HepG2 (cell line): ENCODE measurements at regions not wholly inside any gene's neighbourhood (a gene's known extent, or its start where the extent isn't known, plus 50 kb on each side); places are given as distances from the start of the nearest gene placed in this dataset.

Source experiments
- BORCS8-MEF2B ChIP-seq: sonication (generic); formaldehyde crosslinking; IDR thresholded peaks from 2 replicates; pipeline ENCODE4 v1.8.0; 2022; ENCODE audit warnings: mild to moderate bottlenecking, missing genetic modification reagents
- CC2D1A ChIP-seq: sonication (generic); formaldehyde crosslinking; IDR thresholded peaks from 2 replicates; pipeline ENCODE4 v1.8.1; 2023; ENCODE audit warnings: mild to moderate bottlenecking, missing genetic modification reagents
- CSRNP2 ChIP-seq: sonication (generic); formaldehyde crosslinking; conservative IDR thresholded peaks from 2 replicates; pipeline ENCODE4 v1.8.0; 2022; ENCODE audit warnings: low read depth, missing genetic modification reagents
- DRAP1 ChIP-seq: IDR thresholded peaks from 2 replicates; pipeline ENCODE4 v1.6.1; 2016; ENCODE audit warnings: missing genetic modification reagents, missing compliant biosample characterization
- GATA4 ChIP-seq: sonication (generic); IDR thresholded peaks from 2 replicates; pipeline ENCODE4 v1.6.1; 2016; ENCODE audit warnings: antibody characterized with exemption, low read depth, borderline replicate concordance
- HOXA5 ChIP-seq: sonication (generic); formaldehyde crosslinking; IDR thresholded peaks from 2 replicates; pipeline ENCODE4 v1.4.0; 2020; ENCODE audit warnings: missing genetic modification reagents
- RELA ChIP-seq: sonication (generic); formaldehyde crosslinking; IDR thresholded peaks from 2 replicates; pipeline ENCODE4 v1.4.0; 2020; ENCODE audit warnings: missing genetic modification reagents
- RNF219 ChIP-seq: sonication (generic); formaldehyde crosslinking; IDR thresholded peaks from 2 replicates; pipeline ENCODE4 v1.5.0; 2020; ENCODE audit warnings: mild to moderate bottlenecking, missing genetic modification reagents
- SPEN ChIP-seq: sonication (generic); formaldehyde crosslinking; IDR thresholded peaks from 2 replicates; pipeline ENCODE4 v1.5.1; 2020; ENCODE audit warnings: low read depth, mild to moderate bottlenecking, missing genetic modification reagents
- TBX3 ChIP-seq: fragments of 450-650 bp; IDR thresholded peaks from 2 replicates; pipeline ENCODE4 v1.6.1; 2017; ENCODE audit warnings: antibody characterized with exemption, mild to moderate bottlenecking, inconsistent platforms, borderline replicate concordance
- ZNF101 ChIP-seq: sonication (generic); formaldehyde crosslinking; IDR thresholded peaks from 2 replicates; pipeline ENCODE4 v1.4.0; 2020; ENCODE audit warnings: mild to moderate bottlenecking, low read depth, missing genetic modification reagents, borderline replicate concordance
- ZNF17 ChIP-seq: sonication (generic); formaldehyde crosslinking; IDR thresholded peaks from 2 replicates; pipeline ENCODE4 v1.5.0; 2020; ENCODE audit warnings: mild to moderate bottlenecking, missing genetic modification reagents
- ZNF317 ChIP-seq: sonication (generic); formaldehyde crosslinking; IDR thresholded peaks from 2 replicates; pipeline ENCODE4 v1.5.0; 2020; ENCODE audit warnings: mild to moderate bottlenecking, missing genetic modification reagents
- ZNF354B ChIP-seq: sonication (generic); formaldehyde crosslinking; IDR thresholded peaks from 2 replicates; pipeline ENCODE4 v1.8.0; 2022; ENCODE audit warnings: mild to moderate bottlenecking, missing genetic modification reagents
- ZNF367 ChIP-seq: sonication (generic); formaldehyde crosslinking; IDR thresholded peaks from 2 replicates; pipeline ENCODE4 v1.4.0; 2020; ENCODE audit warnings: missing genetic modification reagents, borderline replicate concordance
- ZNF780A ChIP-seq: sonication (generic); formaldehyde crosslinking; IDR thresholded peaks from 2 replicates; pipeline ENCODE4 v1.8.0; 2022; ENCODE audit warnings: mild to moderate bottlenecking, missing genetic modification reagents, moderate library complexity
- ZNF878 ChIP-seq: sonication (generic); formaldehyde crosslinking; IDR thresholded peaks from 2 replicates; pipeline ENCODE4 v1.8.1; 2023; ENCODE audit warnings: mild to moderate bottlenecking, missing genetic modification reagents, moderate library complexity
- TF ChIP-seq, protein P1 (sequence below): sonication (generic); formaldehyde crosslinking; IDR thresholded peaks from 2 replicates; pipeline ENCODE4 v1.5.1; 2020; ENCODE audit warnings: mild to moderate bottlenecking, missing genetic modification reagents, borderline replicate concordance
- TF ChIP-seq, protein P2 (sequence below): sonication (generic); formaldehyde crosslinking; IDR thresholded peaks from 2 replicates; pipeline ENCODE4 v1.5.0; 2020; ENCODE audit warnings: missing genetic modification reagents, mild to moderate bottlenecking, borderline replicate concordance
- TF ChIP-seq, protein P3 (sequence below): sonication (generic); formaldehyde crosslinking; IDR thresholded peaks from 2 replicates; pipeline ENCODE4 v1.8.0; 2022; ENCODE audit warnings: mild to moderate bottlenecking, missing genetic modification reagents; ENCODE audit not compliant: insufficient replicate concordance
- TF ChIP-seq, protein P4 (sequence below): sonication (generic); formaldehyde crosslinking; IDR thresholded peaks from 2 replicates; pipeline ENCODE4 v1.4.0; 2020; ENCODE audit warnings: missing genetic modification reagents

- TF ChIP-seq BORCS8-MEF2B (CRISPR knock-in tag) (no peak), ZNF780A (CRISPR knock-in tag) (no peak), TBX3 (no peak), SPEN (peak; percentile 50; the same call in 1 of the 2 replicates), GATA4 (no peak), CC2D1A (no peak), ZNF17 (CRISPR knock-in tag) (no peak), RNF219 (CRISPR knock-in tag) (no peak), ZNF317 (no peak), ZNF101 (CRISPR knock-in tag) (no peak), CSRNP2 (CRISPR knock-in tag) (no peak), ZNF354B (no peak), DRAP1 (CRISPR knock-in tag) (no peak), RELA (no peak), ZNF878 (CRISPR knock-in tag) (no peak), ZNF367 (no peak), HOXA5 (CRISPR knock-in tag) (no peak)
- TF ChIP-seq, protein P1, sequence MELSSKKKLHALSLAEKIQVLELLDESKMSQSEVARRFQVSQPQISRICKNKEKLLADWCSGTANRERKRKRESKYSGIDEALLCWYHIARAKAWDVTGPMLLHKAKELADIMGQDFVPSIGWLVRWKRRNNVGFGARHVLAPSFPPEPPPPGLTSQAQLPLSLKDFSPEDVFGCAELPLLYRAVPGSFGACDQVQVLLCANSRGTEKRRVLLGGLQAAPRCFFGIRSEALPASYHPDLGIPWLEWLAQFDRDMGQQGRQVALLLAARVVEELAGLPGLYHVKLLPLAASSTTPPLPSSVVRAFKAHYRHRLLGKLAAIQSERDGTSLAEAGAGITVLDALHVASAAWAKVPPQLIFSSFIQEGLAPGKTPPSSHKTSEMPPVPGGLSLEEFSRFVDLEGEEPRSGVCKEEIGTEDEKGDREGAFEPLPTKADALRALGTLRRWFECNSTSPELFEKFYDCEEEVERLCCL, result no peak
- TF ChIP-seq, protein P2, sequence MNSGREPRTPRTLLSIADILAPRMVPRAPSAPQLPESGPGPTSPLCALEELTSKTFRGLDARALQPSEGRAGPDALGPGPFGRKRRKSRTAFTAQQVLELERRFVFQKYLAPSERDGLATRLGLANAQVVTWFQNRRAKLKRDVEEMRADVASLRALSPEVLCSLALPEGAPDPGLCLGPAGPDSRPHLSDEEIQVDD (CRISPR knock-in tag), result no peak
- TF ChIP-seq, protein P3, sequence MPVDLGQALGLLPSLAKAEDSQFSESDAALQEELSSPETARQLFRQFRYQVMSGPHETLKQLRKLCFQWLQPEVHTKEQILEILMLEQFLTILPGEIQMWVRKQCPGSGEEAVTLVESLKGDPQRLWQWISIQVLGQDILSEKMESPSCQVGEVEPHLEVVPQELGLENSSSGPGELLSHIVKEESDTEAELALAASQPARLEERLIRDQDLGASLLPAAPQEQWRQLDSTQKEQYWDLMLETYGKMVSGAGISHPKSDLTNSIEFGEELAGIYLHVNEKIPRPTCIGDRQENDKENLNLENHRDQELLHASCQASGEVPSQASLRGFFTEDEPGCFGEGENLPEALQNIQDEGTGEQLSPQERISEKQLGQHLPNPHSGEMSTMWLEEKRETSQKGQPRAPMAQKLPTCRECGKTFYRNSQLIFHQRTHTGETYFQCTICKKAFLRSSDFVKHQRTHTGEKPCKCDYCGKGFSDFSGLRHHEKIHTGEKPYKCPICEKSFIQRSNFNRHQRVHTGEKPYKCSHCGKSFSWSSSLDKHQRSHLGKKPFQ (CRISPR knock-in tag), result no peak
- TF ChIP-seq, protein P4, sequence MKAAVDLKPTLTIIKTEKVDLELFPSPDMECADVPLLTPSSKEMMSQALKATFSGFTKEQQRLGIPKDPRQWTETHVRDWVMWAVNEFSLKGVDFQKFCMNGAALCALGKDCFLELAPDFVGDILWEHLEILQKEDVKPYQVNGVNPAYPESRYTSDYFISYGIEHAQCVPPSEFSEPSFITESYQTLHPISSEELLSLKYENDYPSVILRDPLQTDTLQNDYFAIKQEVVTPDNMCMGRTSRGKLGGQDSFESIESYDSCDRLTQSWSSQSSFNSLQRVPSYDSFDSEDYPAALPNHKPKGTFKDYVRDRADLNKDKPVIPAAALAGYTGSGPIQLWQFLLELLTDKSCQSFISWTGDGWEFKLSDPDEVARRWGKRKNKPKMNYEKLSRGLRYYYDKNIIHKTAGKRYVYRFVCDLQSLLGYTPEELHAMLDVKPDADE (CRISPR knock-in tag), result no peak
Observed at GRCh38 chrX:129230850-129231512, 292.3 kb downstream of the SMARCA1 start (continued).
